ENCODE measurements at regions not wholly inside any gene's neighbourhood (a gene's known extent, or its start where the extent isn't known, plus 50 kb on each side); places are given as distances from the start of the nearest gene placed in this dataset.
"Not testable (repeated sequence)": the region's sequence is repeated elsewhere in the genome, so short reads cannot be mapped to it uniquely, and the experiment has no call there.

DNA sequence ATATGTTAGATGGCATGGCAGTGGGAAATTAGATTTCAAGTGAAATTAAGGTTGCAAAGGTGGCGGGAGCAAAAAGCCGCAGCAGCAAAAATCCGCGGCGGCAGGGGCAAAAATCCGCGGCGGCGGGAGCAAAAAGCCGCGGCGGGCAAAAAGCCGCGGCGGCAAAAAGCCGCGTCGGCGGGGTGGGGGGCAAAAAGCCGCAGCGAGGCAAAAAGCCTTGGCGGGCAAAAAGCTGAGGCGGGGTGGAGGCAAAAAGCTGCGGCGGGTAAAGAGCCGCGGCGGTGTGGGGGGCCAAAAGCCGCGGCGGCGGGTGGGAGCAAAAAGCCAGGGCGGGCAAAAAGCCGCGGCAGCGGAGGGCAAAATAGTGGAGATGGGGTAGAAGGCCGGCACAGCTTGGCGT lies 197.6 kb downstream of the TP53TG3 start:
- not testable (repeated sequence) for H3K27ac ChIP-seq; H3K4me1 ChIP-seq (replicated peaks); H3K9me3 ChIP-seq (replicated peaks); H3K36me3 ChIP-seq; DNase-seq (ENCODE audit: low read depth in 1 of 2, low spot score in 2 of 2); H3K4me3 ChIP-seq; H3K27me3 ChIP-seq (replicated peaks)

DNA sequence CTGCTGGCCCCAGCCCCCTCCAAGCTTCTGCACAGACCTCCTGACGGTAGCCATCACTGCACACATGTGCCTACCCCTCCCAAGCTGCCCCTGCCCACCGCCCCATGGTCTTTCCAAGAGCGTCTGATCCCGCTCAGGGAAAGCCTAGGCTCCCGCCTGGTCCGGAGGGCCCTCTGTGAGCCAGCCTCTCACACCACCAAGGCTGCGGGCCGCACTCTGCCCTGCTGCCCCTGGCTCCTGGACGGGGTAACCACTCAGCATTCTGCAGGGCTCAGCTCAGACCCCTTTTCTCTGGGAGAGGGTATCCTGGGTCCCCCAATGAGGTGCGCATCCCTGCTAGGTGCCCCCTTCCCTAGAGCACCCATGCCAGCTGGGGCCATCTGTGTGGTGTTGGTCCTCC lies 198.4 kb downstream of the TP53TG3 start:
- not testable (repeated sequence) for H3K27me3 ChIP-seq (replicated peaks); H3K4me1 ChIP-seq (replicated peaks); H3K36me3 ChIP-seq; H3K9me3 ChIP-seq (replicated peaks); H3K4me3 ChIP-seq; H3K27ac ChIP-seq; DNase-seq (ENCODE audit: low read depth in 1 of 2, low spot score in 2 of 2)

DNA sequence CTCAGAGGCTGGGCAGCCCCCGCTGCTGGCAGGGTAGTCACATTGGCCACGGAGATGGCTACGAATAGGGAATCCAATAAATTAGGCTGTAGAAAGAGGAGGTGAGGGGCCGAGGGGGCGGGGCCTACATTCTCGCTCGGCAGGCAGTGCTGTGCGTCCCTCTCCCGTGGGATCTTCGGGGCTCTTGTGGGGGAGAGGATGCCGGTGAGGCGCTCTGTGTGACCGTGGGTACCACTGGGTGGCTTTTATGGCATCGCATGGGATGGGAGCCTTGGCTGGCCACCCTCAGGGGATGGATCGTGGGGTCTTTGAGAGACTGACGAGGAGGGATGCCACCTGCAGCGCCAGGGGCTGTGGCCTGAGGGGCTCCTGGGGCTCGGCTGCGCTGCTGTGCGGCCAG lies 201.6 kb downstream of the TP53TG3 start:
- not testable (repeated sequence) for H3K27me3 ChIP-seq (replicated peaks); H3K4me3 ChIP-seq; H3K36me3 ChIP-seq; H3K9me3 ChIP-seq (replicated peaks); H3K27ac ChIP-seq; DNase-seq (ENCODE audit: low read depth in 1 of 2, low spot score in 2 of 2); H3K4me1 ChIP-seq (replicated peaks)

DNA sequence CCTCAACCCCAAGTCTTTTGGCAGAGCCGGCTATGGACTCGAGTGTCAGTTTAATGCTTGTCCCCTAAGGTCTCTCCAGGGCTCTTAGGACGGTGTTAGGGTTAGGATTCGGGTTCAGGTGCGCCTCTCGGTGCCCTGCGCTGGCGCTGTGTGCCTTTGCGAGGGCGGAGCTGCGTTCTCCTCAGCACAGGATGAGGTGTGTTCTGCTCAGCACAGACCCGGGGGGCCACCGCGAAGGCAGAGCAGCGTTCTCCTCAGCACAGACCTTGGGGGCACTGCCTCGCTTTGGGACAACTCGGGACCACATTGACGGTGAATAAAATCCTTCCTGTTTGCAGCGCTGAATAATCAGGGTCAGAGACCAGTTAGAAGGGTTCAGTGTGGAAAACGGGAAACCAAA lies 208.6 kb downstream of the TP53TG3D start:
- not testable (repeated sequence) for H3K27me3 ChIP-seq (replicated peaks); H3K4me1 ChIP-seq (replicated peaks); H3K4me3 ChIP-seq; H3K27ac ChIP-seq; DNase-seq (ENCODE audit: low read depth in 1 of 2, low spot score in 2 of 2); H3K9me3 ChIP-seq (replicated peaks); H3K36me3 ChIP-seq

DNA sequence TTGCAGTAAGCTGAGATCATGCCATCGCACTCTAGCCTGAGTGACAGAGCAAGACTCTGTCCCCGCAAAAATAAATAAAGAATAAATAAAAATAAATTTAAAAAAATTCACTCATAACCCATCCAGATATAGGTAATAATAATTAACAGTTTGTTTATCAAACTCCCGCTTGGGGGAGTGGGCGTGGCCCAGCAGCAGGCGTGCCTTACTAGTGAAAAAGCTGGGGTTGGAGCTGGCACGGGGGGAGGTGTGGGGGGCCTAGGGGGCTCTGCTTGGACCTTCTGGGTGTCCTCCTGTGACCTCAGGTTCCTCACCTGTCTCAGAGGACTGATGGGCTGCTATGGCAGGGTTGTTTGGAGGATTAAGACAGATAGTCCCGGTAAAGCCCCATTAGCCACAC lies 207.9 kb downstream of the TP53TG3D start:
- not testable (repeated sequence) for H3K27me3 ChIP-seq (replicated peaks); H3K4me1 ChIP-seq (replicated peaks); H3K36me3 ChIP-seq; H3K4me3 ChIP-seq; H3K27ac ChIP-seq; H3K9me3 ChIP-seq (replicated peaks)
- peak in 1 of 2 experiments; percentile 42 for DNase-seq (ENCODE audit: low read depth in 1 of 2, low spot score in 2 of 2)
